Activated CD8-positive, alpha-beta memory T cell treated with anti-CD3 and anti-CD28 coated beads, Interleukin-2, amount 50 U/mL, for 48 hours (primary cell): ENCODE measurements at regions not wholly inside any gene's neighbourhood (a gene's known extent, or its start where the extent isn't known, plus 50 kb on each side); places are given as distances from the start of the nearest gene placed in this dataset.

Source experiments
- DNase-seq: peaks from one replicate; pipeline ENCODE4 v3.0.0-alpha.2; 2020

- no peak for DNase-seq
Observed at GRCh38 chr13:63199508-63199907, 1783.9 kb upstream of the PCDH20 start.

- no peak for DNase-seq
Observed at GRCh38 chr13:63198071-63198470, 1782.4 kb upstream of the PCDH20 start.

- DNase-seq = no peak
Observed at GRCh38 chr13:63195726-63196125, 1780.1 kb upstream of the PCDH20 start.

GRCh38 chr13:63190742-63191141 is 1775.1 kb upstream of the PCDH20 start:
- DNase-seq = no peak

GRCh38 chr13:63190219-63190618 is 1774.6 kb upstream of the PCDH20 start:
- DNase-seq = no peak

- no peak for DNase-seq
Observed at GRCh38 chr13:63189712-63190111, 1774.1 kb upstream of the PCDH20 start.

- DNase-seq = no peak
Observed at GRCh38 chr13:63184693-63185092, 1769.0 kb upstream of the PCDH20 start.

- no peak for DNase-seq
Observed at GRCh38 chr13:63175536-63175935, 1759.9 kb upstream of the PCDH20 start.

- DNase-seq = no peak
Observed at GRCh38 chr13:63167699-63168337, 1752.2 kb upstream of the PCDH20 start.

GRCh38 chr13:63166345-63166744 is 1750.7 kb upstream of the PCDH20 start:
- no peak for DNase-seq

- DNase-seq = no peak
Observed at GRCh38 chr13:63163903-63164302, 1748.3 kb upstream of the PCDH20 start.

GRCh38 chr13:63161219-63161618 is 1745.6 kb upstream of the PCDH20 start:
- DNase-seq = no peak

GRCh38 chr13:63156816-63157215 is 1741.2 kb upstream of the PCDH20 start:
- no peak for DNase-seq

- no peak for DNase-seq
Observed at GRCh38 chr13:63149375-63149774, 1733.7 kb upstream of the PCDH20 start.

GRCh38 chr13:63139277-63139676 is 1723.6 kb upstream of the PCDH20 start:
- no peak for DNase-seq

GRCh38 chr13:63129995-63130394 is 1714.3 kb upstream of the PCDH20 start:
- no peak for DNase-seq

GRCh38 chr13:63128716-63129115 is 1713.1 kb upstream of the PCDH20 start:
- DNase-seq = no peak

- no peak for DNase-seq
Observed at GRCh38 chr13:63124863-63125262, 1709.2 kb upstream of the PCDH20 start.

GRCh38 chr13:63120883-63121282 is 1705.2 kb upstream of the PCDH20 start:
- DNase-seq = no peak

GRCh38 chr13:63117710-63118109 is 1702.1 kb upstream of the PCDH20 start:
- DNase-seq = no peak

GRCh38 chr13:63112799-63113395 is 1697.2 kb upstream of the PCDH20 start:
- DNase-seq = no peak

GRCh38 chr13:63110466-63110865 is 1694.8 kb upstream of the PCDH20 start:
- DNase-seq = no peak

GRCh38 chr13:63107179-63107943 is 1691.7 kb upstream of the PCDH20 start:
- no peak for DNase-seq

- no peak for DNase-seq
Observed at GRCh38 chr13:63094717-63095116, 1679.1 kb upstream of the PCDH20 start.
